Lower leg skin (tissue), 3 donors: ENCODE measurements at regions not wholly inside any gene's neighbourhood (a gene's known extent, or its start where the extent isn't known, plus 50 kb on each side); places are given as distances from the start of the nearest gene placed in this dataset.

Experiments
- CTCF ChIP-seq, 3 donors: fragments of 450-650 bp; IDR thresholded peaks; one replicate each; pipeline ENCODE4 v1.5.1; 2016; ENCODE audit warnings: antibody characterized with exemption in 3 of 3, mild to moderate bottlenecking in 3 of 3, moderate library complexity in 2 of 3
- POLR2A ChIP-seq, 2 donors: fragments of 450-650 bp; IDR thresholded peaks; one replicate each; pipeline ENCODE4 v1.6.1; 2016 to 2017; ENCODE audit warnings: antibody characterized with exemption in 2 of 2, mild to moderate bottlenecking in 1 of 2, moderate library complexity in 1 of 2

GRCh38 chr2:201983174-201983573 lies 50.5 kb upstream of the FZD7 start:
- TF ChIP-seq POLR2A (IDR thresholded peaks at IDR 0.05) (no peak), CTCF (IDR thresholded peaks at IDR 0.05) (no peak)
